GM18907 (cell line): ENCODE measurements at regions not wholly inside any gene's neighbourhood (a gene's known extent, or its start where the extent isn't known, plus 50 kb on each side); places are given as distances from the start of the nearest gene placed in this dataset.
"Not testable (repeated sequence)": the region's sequence is repeated elsewhere in the genome, so short reads cannot be mapped to it uniquely, and the experiment has no call there.

Source experiments
- ATAC-seq: cut with Tn5 transposase; IDR thresholded peaks from one replicate; pipeline ENCODE4 v1.9.1; 2021; ENCODE audit warnings: mild to moderate bottlenecking, moderate library complexity; ENCODE audit not compliant: unreplicated experiment

DNA sequence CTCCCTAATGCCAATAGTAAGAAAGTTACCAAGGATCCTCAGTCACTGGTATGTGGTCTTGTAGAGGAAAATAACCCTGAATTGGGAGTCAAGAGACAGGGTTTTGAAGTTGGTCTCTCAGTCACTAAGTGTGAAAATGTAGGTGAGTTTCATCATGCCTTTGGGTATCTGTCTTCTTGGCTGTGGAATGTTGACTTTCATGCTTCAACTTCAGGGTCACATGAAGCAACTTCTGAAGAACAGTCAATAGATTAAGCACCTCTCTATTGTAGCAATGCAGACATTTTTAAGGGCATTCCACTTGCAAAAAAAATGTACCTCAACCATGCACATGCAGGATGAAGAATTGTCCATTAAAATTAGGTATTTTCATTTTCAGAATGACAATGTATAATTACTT, 194.6 kb downstream of the CSNK1G3 start:
- ATAC-seq = no peak

DNA sequence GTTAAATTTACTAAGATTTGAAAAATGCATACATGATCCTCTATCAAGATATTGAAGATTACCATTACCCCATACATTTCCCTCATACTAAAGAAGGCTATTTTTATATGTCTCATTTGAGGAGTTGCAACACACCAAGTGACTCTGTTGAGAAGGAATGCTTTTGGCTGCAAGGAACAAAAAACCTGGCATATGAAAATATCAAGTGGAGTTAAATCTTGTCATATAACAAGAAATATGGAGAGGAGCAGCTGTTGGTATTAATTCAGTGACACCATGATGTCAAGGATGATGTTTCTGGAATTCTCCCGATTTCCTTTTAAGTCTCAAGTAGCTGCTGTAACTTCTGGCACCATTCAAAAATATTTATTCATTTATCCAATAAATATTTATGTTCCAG, 193.8 kb downstream of the CSNK1G3 start:
- ATAC-seq = no peak

- ATAC-seq = no peak
Observed at GRCh38 chr5:123701511-123702200, 189.7 kb downstream of the CSNK1G3 start.

GRCh38 chr5:123700624-123701287, 188.8 kb downstream of the CSNK1G3 start:
- no peak for ATAC-seq

DNA sequence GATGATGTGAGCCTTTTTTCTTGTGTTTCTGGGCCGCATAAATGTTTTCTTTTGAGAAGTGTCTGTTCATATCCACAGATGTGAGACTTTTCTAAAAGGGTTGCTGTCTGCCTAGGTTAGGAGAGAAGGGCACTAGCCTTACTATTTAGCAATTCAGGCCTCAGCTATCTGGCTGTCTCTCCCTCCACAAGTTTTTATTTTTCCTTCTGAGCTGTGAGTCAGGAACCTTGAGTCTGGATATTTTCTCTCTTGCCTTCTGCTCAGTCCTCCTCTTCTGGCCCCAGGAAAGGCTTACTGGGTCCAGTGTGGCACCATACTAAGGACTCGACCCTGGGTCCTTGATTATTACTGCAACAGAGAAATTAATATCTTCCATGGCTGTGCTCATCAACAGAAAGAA, 187.6 kb downstream of the CSNK1G3 start:
- ATAC-seq = no peak

DNA sequence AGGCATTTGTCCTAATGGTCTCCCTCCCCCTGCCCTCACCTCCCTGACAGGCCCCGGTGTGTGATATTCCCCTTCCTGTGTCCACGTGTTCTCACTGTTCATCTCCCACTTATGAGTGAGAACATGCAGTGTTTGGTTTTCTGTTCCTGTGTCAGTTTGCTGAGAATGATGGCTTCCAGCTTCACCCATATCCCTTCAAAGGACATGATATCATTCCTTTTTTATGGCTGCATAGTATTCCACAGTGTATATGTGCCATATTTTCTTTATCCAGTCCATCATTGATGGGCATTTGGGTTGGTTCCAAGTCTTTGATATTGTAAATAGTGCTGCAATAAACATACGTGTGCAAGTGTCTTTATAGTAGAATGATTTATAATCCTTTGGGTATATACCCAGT, 187.0 kb downstream of the CSNK1G3 start:
- ATAC-seq = not testable (repeated sequence)

DNA sequence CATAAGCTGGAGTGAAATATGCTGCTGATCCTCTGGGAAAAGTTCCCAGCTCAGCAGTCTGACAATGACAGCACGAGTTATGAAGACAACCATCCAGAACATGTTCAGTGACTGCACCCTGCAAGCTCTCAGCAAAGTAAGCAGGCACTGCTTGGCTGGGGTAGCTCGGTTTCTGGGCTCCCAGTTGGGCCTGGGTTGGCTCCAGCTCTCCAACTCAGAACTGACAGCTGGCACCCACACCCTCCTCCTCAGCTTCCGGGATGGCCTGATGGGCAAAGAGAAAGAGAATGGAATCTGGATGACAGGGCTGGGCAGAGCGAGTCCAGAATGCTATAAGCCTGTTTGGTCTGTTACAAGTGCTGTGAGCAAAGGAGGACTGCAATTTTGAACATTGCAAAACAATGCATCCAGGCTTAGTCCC, 185.0 kb downstream of the CSNK1G3 start:
- ATAC-seq = no peak

- no peak for ATAC-seq
Observed at GRCh38 chr5:123690821-123691220, 178.8 kb downstream of the CSNK1G3 start.

GRCh38 chr5:123681061-123681460, 169.1 kb downstream of the CSNK1G3 start:
- ATAC-seq = no peak

- no peak for ATAC-seq
Observed at GRCh38 chr5:123673107-123673506, 161.1 kb downstream of the CSNK1G3 start.

- ATAC-seq = no peak
Observed at GRCh38 chr5:123671711-123672456, 159.9 kb downstream of the CSNK1G3 start.

DNA sequence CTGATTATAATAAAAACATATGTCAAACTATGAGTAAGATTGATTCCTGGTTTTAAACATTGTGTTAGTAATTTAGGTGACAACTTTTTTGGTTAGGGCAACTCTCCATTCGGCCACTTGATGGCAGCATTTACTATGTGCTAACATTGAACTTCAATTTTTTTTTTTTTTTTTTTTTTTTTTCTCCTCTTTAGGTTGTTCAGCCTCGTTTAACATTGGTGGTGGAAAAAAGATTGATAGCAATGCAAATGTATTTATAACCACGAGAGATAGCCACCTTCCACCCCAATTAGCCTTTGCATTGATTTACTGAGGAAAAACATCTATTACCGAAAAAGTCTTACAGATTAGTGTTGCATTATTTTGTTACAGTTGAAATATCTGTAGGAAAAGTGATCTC, 159.1 kb downstream of the CSNK1G3 start:
- no peak for ATAC-seq
